HG02852 (cell line): ENCODE measurements at regions not wholly inside any gene's neighbourhood (a gene's known extent, or its start where the extent isn't known, plus 50 kb on each side); places are given as distances from the start of the nearest gene placed in this dataset.
"Not testable (repeated sequence)": the region's sequence is repeated elsewhere in the genome, so short reads cannot be mapped to it uniquely, and the experiment has no call there.

Experiments used
- ATAC-seq: cut with Tn5 transposase; IDR thresholded peaks from one replicate; pipeline ENCODE4 v1.9.1; 2021; ENCODE audit warnings: mild to moderate bottlenecking, moderate library complexity; ENCODE audit not compliant: unreplicated experiment

GRCh38 chr2:220704081-220704480, 868.0 kb downstream of the EPHA4 start:
- ATAC-seq, result no peak

DNA sequence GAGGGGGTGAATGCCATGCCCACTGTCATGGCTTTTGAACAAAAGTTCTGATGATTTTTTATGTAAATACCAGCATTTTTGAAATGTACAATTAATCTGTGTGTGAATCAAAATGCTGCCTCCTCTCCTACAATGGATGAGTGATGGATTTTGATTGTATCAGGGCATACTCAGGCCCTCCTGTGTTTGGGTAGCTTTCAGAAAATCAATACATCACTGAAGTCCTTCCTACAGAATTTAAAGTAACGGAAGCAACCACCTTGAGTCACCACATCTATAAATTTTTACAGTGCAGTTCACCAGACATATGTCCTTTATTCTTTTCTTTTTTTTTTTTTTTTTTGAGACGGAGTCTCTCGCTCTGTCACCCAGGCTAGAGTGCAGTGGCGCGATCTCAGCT, 867.3 kb downstream of the EPHA4 start:
- no peak for ATAC-seq

DNA sequence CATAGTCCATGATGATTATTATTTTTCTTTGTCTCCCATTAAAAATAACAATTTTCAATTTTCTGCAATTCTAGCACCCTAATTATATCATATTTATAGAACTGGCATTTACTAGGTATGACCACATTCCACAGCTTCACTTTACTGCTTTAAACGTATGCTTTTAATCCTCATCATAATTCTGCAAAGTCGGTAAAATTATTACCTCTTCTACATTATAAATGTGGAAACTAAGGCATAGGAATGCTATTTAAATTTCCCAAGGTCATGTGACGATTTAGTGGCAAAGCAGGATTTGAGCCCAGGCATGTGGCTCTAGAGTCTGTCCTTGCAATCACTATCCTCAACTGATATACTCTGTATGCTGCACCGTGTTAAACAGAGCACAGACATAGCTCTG, 866.4 kb downstream of the EPHA4 start:
- ATAC-seq, result no peak

DNA sequence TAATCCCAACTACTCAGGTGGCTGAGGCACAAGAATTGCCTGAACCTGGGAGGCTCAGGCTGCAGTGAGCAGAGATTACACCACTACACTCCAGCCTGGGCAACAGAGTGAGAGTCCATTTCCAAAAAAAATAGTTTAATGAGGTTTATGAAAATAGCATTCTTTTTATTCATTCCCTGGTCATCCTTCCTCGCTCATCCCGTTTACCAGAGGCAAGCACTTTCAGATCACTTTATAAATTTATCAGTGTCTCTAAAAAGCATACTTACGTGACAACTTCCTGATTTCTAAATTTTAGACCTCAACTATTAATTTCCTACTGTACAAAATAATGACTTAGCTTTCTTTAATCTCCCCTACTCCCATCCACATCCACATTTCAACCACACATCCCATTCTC, 864.8 kb downstream of the EPHA4 start:
- ATAC-seq, result no peak

DNA sequence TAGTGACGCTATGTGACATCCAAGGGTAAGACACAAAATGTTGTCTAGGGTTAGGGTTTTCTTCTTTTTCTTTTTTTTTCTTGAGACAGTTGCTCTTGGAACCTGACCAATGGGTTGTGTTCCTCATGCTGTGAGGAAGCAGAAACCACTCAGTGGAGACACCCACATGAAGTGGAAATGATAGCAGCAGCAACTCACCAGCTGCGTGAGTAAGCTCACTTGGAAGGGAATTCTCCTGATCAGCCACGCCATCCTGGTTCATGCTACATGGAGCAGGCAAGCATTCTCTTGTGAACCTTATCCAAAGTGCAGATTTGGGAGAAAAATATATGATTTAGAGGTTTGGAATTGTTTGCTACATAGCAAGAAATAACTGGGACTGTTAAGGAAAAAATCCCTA, 863.7 kb downstream of the EPHA4 start:
- no peak for ATAC-seq

DNA sequence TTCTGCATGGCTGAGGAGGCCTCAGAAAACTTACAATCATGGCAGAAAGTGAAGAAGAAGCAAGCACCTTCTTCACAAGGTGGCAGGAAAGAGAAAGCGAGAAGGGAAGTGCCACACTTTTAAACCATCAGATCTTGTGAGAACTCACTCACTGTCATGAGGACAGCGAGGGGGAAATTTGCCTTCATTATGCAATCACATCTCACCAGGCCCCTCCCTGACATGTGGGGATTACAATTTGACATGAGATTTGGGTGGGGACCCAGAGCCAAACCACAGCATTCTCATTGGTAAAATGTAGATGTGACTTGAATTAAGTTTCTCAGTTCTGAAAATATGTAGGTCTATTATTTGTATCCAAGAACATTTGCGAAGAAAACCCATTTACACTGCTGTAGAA, 854.8 kb downstream of the EPHA4 start:
- ATAC-seq, result no peak

DNA sequence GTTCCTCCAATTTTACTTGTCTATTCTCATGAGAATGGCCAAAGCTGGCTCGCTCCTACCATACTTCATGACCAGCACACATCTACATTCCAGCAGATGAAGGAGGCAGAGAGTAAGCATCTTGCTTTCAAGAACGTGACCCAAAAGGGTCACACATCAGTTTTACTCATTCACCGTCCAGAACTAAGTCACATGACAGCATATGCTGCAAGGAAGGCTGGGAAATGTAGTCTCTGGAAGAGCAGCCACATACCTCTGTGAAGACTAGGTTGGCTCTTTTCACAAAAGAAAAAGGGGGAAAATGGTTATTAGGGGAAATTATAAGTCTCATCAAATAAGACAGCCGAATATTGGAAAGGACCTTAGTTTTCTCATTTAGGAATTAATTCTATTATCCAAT, 835.3 kb downstream of the EPHA4 start:
- no peak for ATAC-seq

DNA sequence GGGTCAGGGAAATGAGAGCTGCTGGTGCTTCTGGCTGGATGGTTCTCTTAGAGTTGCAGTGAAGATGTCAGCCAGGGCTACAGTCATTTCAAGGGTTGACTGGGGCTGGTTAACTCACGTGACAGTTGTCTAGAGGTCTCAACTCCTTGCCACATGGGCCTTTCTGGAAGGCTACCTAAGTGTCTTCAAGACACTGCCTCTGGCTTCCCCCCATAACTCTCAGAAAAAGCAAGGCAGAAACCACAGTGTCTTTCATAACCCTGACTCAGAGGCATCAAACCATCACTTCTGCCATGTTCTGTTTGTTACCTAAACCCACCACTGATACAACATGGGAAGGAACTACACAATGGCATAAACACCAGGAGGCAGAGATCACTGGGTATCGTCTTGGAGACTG, 828.9 kb downstream of the EPHA4 start:
- no peak for ATAC-seq

- ATAC-seq, result no peak
Measured at GRCh38 chr2:220744861-220745260, 827.2 kb downstream of the EPHA4 start.

DNA sequence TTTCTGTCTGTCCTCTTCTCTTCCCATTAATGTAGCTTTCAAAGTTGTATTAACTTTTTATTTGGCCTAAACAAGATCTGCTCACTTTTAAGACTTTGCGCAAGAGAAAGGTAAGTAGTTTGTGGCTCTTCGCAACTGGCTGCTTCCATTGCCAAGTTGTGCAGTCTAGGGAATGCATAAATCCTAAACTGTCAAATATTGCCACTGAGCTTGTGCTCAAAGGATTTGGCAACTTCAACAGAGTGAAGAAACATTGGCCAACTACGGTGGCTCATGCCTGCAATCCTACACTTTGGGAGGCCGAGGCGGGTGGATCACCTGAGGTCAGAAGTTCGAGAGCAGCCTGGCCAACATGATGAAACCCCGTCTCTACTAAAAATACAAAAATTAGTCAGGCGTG, 826.4 kb downstream of the EPHA4 start:
- no peak for ATAC-seq

DNA sequence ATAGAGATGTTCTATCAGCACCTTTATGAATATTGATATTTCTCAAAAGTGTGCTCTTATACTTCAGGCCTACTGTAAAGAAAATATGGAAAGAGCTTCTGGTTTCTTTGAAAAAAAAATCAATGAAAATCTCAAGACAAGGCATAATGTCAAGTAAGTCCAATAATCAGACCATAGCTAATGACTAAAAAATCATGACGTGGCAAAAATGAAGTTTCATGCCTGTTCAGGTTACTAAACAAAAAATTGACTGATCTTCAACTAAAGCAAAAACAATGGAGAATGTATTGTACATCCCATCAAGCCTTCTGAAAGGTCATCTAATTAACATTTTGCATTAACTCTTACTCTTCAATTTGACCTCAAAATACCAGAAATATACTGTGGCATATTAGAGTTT, 824.4 kb downstream of the EPHA4 start:
- no peak for ATAC-seq

GRCh38 chr2:220748875-220749479, 823.1 kb downstream of the EPHA4 start:
- ATAC-seq, result no peak

- ATAC-seq, result no peak
Measured at GRCh38 chr2:220753486-220753885, 818.6 kb downstream of the EPHA4 start.

DNA sequence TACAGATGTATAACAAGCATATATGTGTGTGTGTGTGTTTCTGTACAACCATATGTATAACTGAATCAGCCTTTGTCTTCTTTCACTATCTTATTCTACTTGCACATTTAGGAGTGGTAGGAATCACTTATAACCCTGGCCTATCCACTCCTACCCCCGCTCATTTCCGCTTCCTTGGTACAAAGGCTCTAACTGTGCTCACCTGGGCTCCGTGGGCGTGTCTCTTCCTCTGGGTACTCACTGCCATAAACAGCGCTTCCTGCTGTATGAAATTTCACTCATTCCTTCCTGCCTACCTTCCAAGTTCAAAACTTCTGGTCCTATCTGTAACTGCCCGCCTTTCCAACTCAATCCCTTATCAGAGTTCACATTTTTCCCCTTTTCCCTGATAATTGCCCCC, 815.5 kb downstream of the EPHA4 start:
- ATAC-seq, result no peak

DNA sequence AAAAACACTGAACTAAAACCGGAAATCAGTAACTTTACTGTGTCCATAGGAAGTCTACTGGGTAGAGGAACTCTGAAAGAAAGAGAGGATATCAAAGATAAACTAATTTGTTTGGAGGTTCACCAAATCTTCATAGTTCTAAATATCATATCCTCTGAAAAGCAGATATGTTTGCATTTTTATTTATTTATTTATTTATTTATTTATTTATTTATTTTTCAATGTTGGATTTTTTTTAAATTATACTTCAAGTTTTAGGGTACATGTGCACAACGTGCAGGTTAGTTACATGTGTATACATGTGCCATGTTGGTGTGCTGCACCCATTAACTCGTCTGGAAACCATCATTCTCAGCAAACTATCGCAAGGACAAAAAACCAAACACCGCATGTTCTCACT, 813.7 kb downstream of the EPHA4 start:
- not testable (repeated sequence) for ATAC-seq

DNA sequence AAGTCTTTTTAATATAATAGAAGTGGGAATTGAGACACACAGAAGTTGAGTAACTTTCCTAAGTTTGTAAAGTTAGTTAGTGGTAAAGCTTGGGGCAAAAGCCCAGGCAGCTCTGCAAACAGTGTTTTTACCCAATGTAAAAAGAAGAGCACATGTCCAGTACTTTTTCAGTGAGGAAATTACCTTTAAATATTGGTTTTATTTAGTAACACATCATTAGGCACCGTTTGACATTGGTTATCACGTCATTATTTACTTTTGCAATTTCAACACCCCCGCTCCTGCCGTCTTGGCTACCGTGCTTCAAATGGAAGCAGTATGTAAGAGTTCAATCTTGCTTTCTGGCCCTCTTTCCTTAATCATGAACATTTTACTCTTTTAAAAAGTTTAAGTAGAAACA, 807.9 kb downstream of the EPHA4 start:
- ATAC-seq, result no peak

GRCh38 chr2:220767591-220768255, 804.4 kb downstream of the EPHA4 start:
- ATAC-seq, result no peak

DNA sequence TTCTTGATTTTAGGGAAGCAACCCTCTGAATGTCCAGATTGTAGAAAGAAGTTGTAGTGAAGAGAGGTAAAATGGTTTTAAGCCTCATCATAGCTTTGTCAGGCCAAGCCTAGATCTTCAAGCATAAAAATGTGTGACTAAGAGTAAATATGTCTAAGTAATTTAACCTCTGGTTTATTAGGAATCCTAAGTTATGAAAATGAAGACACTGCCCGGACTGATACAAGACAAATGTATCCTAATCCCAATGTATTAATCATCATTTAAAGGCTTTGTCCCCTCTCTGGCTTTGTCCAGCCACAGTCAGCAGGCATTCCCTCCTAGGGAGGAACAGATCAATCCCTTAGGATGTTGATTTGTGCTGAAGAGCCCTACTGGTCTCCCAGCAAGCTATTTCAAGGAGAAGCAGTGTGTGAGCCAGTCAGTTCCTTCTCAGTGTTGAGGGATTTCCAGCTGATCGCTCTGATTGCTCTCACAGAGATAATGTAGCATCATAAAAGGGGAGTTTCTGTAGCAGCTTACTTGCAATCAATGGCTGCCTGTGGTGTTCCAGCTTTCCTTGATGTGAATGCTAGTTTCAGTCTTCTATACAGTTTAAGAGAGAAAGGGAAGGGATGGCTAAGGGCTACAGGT, 796.1 kb downstream of the EPHA4 start:
- ATAC-seq, result no peak

GRCh38 chr2:220779076-220779475, 793.0 kb downstream of the EPHA4 start:
- ATAC-seq, result not testable (repeated sequence)

DNA sequence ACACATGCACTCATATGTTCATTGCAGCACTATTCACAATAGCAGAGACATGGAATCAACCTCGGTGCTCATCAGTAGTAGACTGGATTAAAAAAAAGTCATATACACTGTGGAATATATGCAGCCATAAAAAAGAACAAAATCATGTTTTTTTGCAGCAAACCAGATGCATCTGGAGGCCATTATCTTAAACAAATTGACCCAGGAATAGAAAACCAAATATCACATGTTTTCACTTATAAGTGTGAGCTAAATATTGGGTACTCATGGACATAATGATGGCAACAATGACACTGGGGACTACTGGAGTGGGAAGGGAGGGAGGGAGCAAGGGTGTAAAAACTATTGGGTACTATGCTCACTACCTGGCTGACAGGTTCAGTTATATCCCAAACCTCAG, 792.6 kb downstream of the EPHA4 start:
- no peak for ATAC-seq

GRCh38 chr2:220779931-220780330, 792.2 kb downstream of the EPHA4 start:
- ATAC-seq, result no peak

GRCh38 chr2:220781622-220782241, 790.4 kb downstream of the EPHA4 start:
- ATAC-seq, result no peak
